Kidney (tissue), 13 donors: ENCODE measurements at regions not wholly inside any gene's neighbourhood (a gene's known extent, or its start where the extent isn't known, plus 50 kb on each side); places are given as distances from the start of the nearest gene placed in this dataset.

Experiments used
- DNase-seq, 5 donors: peaks; one replicate each; pipeline ENCODE4 v3.0.0-alpha.2; 2013 to 2020
- FAIRE-seq: peaks from 2 replicates; lab custom pipeline; 2012; peaks lifted over from hg19 to GRCh38; lab: Jason Lieb, UNC
- H3K27ac ChIP-seq, 2 donors: one replicate each; pipeline ENCODE4 v1.7.0; 2013; ENCODE audit warnings: low read depth in 2 of 2, low read length in 2 of 2, inconsistent platforms in 1 of 2
- H3K27me3 ChIP-seq: one replicate; pipeline ENCODE4 v1.7.1; 2013; ENCODE audit warnings: low read length, inconsistent platforms; ENCODE audit not compliant: control insufficient read depth, insufficient read depth
- H3K36me3 ChIP-seq, 3 donors: one replicate each; pipeline versions ENCODE4 v1.7.0 to v1.7.1; 2013; ENCODE audit warnings: low read length in 3 of 3, control low read depth in 1 of 3, inconsistent platforms in 1 of 3; ENCODE audit not compliant: insufficient read depth in 3 of 3, control insufficient read depth in 2 of 3
- H3K4me1 ChIP-seq, 3 donors: one replicate each; pipeline versions ENCODE4 v1.7.0 to v1.7.1; 2013; ENCODE audit warnings: low read length in 3 of 3, inconsistent platforms in 1 of 3, low read depth in 1 of 3; ENCODE audit not compliant: control insufficient read depth in 2 of 3, insufficient read depth in 2 of 3
- H3K4me3 ChIP-seq, 3 donors: one replicate each; pipeline versions ENCODE4 v1.7.0 to v1.8.1; 2013; ENCODE audit warnings: low read length in 3 of 3, control low read depth in 1 of 3, inconsistent platforms in 1 of 3
- H3K9ac ChIP-seq, 3 donors: one replicate each; pipeline versions ENCODE4 v1.7.0 to v1.7.1; 2013; ENCODE audit warnings: low read length in 3 of 3, control low read depth in 1 of 3, inconsistent platforms in 1 of 3
- H3K9me3 ChIP-seq, 3 donors: one replicate each; pipeline versions ENCODE4 v1.7.0 to v1.7.1; 2013; ENCODE audit warnings: low read length in 3 of 3, control low read depth in 1 of 3, inconsistent platforms in 1 of 3; ENCODE audit not compliant: control insufficient read depth in 2 of 3, insufficient read depth in 1 of 3
- CTCF ChIP-seq: IDR thresholded peaks from 3 replicates; pipeline ENCODE4 v1.5.1; 2012; ENCODE audit warnings: mild to moderate bottlenecking, moderate library complexity, borderline replicate concordance; ENCODE audit not compliant: insufficient read depth; ENCODE audit errors: extremely low read depth
- intact Hi-C: fragments of 100-400 bp; cut with DNase I; formaldehyde crosslinking; loops from one replicate; pipeline ENCODE4 v1.11.1; 2022
- donor health status: control.
- donor health status: control.
- donor health status: control.
- donor health status: control.
- donor health status: control.
- donor health status: DM: yes; HTN: yes; CAD: no.
- donor health status: Normal renal cell carcinoma (clear cell type).

- no peak for FAIRE-seq
These were observed 125.2 kb downstream of the ZNF664 start for GRCh38 chr12:124098101-124098757.

GRCh38 chr12:124098887-124099286, 125.9 kb downstream of the ZNF664 start:
- Histone ChIP-seq H3K4me1 (peaks cover 0 to 3% (median 0%) of the 10 kb centered on the region in 3 donors), H3K4me3 (no peak overlapping the region), H3K27me3 (no peaks in the 10 kb centered on the region), H3K36me3 (no peaks in the 10 kb centered on the region), H3K9me3 (no peaks in the 10 kb centered on the region), H3K9ac (no peak overlapping the region), H3K27ac (no peak overlapping the region)
- TF ChIP-seq CTCF, result no peak
- DNase-seq, result peak in 1 of 5 donors; percentile 53
- intact Hi-C loops, result no loop called here
- FAIRE-seq, result no peak

More at GRCh38 chr12:124098101-124098757, 125.2 kb downstream of the ZNF664 start:
- intact Hi-C loops, result no loop called here
- Histone ChIP-seq H3K27me3 (no peaks in the 10 kb centered on the region), H3K9ac (no peak overlapping the region), H3K4me1 (peaks cover 0 to 3% (median 0%) of the 10 kb centered on the region in 3 donors), H3K9me3 (peaks cover 0 to 1% (median 0%) of the 10 kb centered on the region in 3 donors), H3K36me3 (no peaks in the 10 kb centered on the region), H3K27ac (no peak overlapping the region), H3K4me3 (no peak overlapping the region)
- TF ChIP-seq CTCF, result no peak
- peak in 2 of 5 donors; percentile 46 to 61 for DNase-seq

- intact Hi-C loops, result no loop called here
- H3K27ac ChIP-seq, result no peak overlapping the region
- H3K36me3 ChIP-seq, result no peaks in the 10 kb centered on the region
- H3K27me3 ChIP-seq, result no peaks in the 10 kb centered on the region
- TF ChIP-seq CTCF, result no peak
- no peak overlapping the region for H3K9ac ChIP-seq
- no peak overlapping the region for H3K4me3 ChIP-seq
- DNase-seq, result peak in 1 of 5 donors; percentile 57
- H3K4me1 ChIP-seq, result peaks cover 0 to 3% (median 0%) of the 10 kb centered on the region in 3 donors
- no peaks in the 10 kb centered on the region for H3K9me3 ChIP-seq
- no peak for FAIRE-seq
These were observed 126.6 kb downstream of the ZNF664 start for GRCh38 chr12:124099661-124100060.
